Mesenchymal stem cell (in vitro differentiated cells and primary cell): ENCODE measurements at regions not wholly inside any gene's neighbourhood (a gene's known extent, or its start where the extent isn't known, plus 50 kb on each side); places are given as distances from the start of the nearest gene placed in this dataset.

Experiments
- DNase-seq: peaks from one replicate; pipeline ENCODE4 v3.0.0-alpha.2; 2013
- H2AFZ ChIP-seq: one replicate; pipeline ENCODE4 v1.6.1; 2013; ENCODE audit warnings: low read depth, mild to moderate bottlenecking, control low read depth, inconsistent platforms, low read length, moderate library complexity
- H2AK5ac ChIP-seq: 2 replicates; pipeline ENCODE4 v1.6.1; 2013; ENCODE audit warnings: low read length, moderate library complexity, mild to moderate bottlenecking, inconsistent platforms; ENCODE audit not compliant: severe bottlenecking
- H2BK120ac ChIP-seq: one replicate; pipeline ENCODE4 v1.6.1; 2013; ENCODE audit warnings: low read depth, mild to moderate bottlenecking, inconsistent platforms, low read length, moderate library complexity
- H2BK12ac ChIP-seq, 2 experiments: one replicate each; pipeline ENCODE4 v1.6.1; 2013; ENCODE audit warnings: inconsistent platforms in 2 of 2, low read length in 2 of 2, mild to moderate bottlenecking in 2 of 2, moderate library complexity in 2 of 2, control low read depth in 1 of 2
- H2BK15ac ChIP-seq: one replicate; pipeline ENCODE4 v1.6.1; 2013; ENCODE audit warnings: mild to moderate bottlenecking, low read depth, inconsistent platforms; ENCODE audit not compliant: poor library complexity, severe bottlenecking
- H2BK5ac ChIP-seq: 2 replicates; pipeline ENCODE4 v1.6.1; 2013; ENCODE audit warnings: low read depth, mild to moderate bottlenecking, low read length, control low read depth, inconsistent platforms; ENCODE audit not compliant: poor library complexity, severe bottlenecking
- H3K14ac ChIP-seq, 2 experiments: one replicate each; pipeline ENCODE4 v1.6.1; 2013; ENCODE audit warnings: inconsistent platforms in 2 of 2, low read length in 2 of 2, control low read depth in 1 of 2, mild to moderate bottlenecking in 1 of 2, moderate library complexity in 1 of 2
- H3K18ac ChIP-seq, 2 experiments: one replicate each; pipeline ENCODE4 v1.6.1; 2013; ENCODE audit warnings: inconsistent platforms in 2 of 2, low read length in 2 of 2, control low read depth in 1 of 2, low read depth in 1 of 2, mild to moderate bottlenecking in 1 of 2
- H3K23ac ChIP-seq, 2 experiments: one replicate each; pipeline ENCODE4 v1.6.1; 2013; ENCODE audit warnings: inconsistent platforms in 2 of 2, low read length in 2 of 2, mild to moderate bottlenecking in 2 of 2, moderate library complexity in 2 of 2, control low read depth in 1 of 2
- H3K27ac ChIP-seq: 2 replicates; pipeline ENCODE4 v1.5.1; 2013; ENCODE audit warnings: mild to moderate bottlenecking, moderate library complexity, low read length, control low read depth, inconsistent platforms; ENCODE audit not compliant: poor library complexity, severe bottlenecking
- H3K27me3 ChIP-seq, 2 experiments: 2 replicates each; pipeline versions ENCODE4 v1.6.1 to v1.7.0; 2013; ENCODE audit warnings: low read length in 2 of 2, mild to moderate bottlenecking in 2 of 2, moderate library complexity in 2 of 2, control low read depth in 1 of 2, inconsistent platforms in 1 of 2; ENCODE audit not compliant: control insufficient read depth in 1 of 2, insufficient read depth in 1 of 2
- H3K36me3 ChIP-seq, 2 experiments: 2 replicates each; pipeline versions ENCODE4 v1.6.1 to v1.7.0; 2013; ENCODE audit warnings: low read length in 2 of 2, control low read depth in 1 of 2, inconsistent platforms in 1 of 2, low read depth in 1 of 2, mild to moderate bottlenecking in 1 of 2; ENCODE audit not compliant: insufficient read depth in 2 of 2, control insufficient read depth in 1 of 2
- H3K4ac ChIP-seq, 2 experiments: one replicate each; pipeline ENCODE4 v1.6.1; 2013; ENCODE audit warnings: inconsistent platforms in 2 of 2, low read length in 2 of 2, mild to moderate bottlenecking in 2 of 2, moderate library complexity in 2 of 2, control low read depth in 1 of 2, low read depth in 1 of 2
- H3K4me1 ChIP-seq: 2 replicates; pipeline ENCODE4 v1.6.1; 2013; ENCODE audit warnings: low read depth, low read length, control low read depth; ENCODE audit not compliant: control insufficient read depth, insufficient read depth
- H3K4me2 ChIP-seq: 2 replicates; pipeline ENCODE4 v1.6.1; 2013; ENCODE audit warnings: low read length, mild to moderate bottlenecking, inconsistent platforms; ENCODE audit not compliant: poor library complexity, severe bottlenecking
- H3K4me3 ChIP-seq, 2 experiments: 2 replicates each; pipeline versions ENCODE4 v1.5.1 to v1.7.0; 2013; ENCODE audit warnings: low read length in 2 of 2, mild to moderate bottlenecking in 2 of 2, control low read depth in 1 of 2, low read depth in 1 of 2; ENCODE audit not compliant: insufficient read depth in 1 of 2
- H3K79me1 ChIP-seq: replicated peaks from 2 replicates; pipeline ENCODE4 v1.6.1; 2013; ENCODE audit warnings: mild to moderate bottlenecking, control low read depth, low read length, inconsistent platforms; ENCODE audit not compliant: poor library complexity, severe bottlenecking
- H3K9ac ChIP-seq: 2 replicates; pipeline ENCODE4 v1.7.0; 2013; ENCODE audit warnings: mild to moderate bottlenecking, low read length, moderate library complexity
- H3K9me3 ChIP-seq: 2 replicates; pipeline ENCODE4 v1.7.0; 2013; ENCODE audit warnings: mild to moderate bottlenecking, low read length; ENCODE audit not compliant: control insufficient read depth
- H4K8ac ChIP-seq: one replicate; pipeline ENCODE4 v1.6.1; 2013; ENCODE audit warnings: inconsistent platforms, mild to moderate bottlenecking, low read length, moderate library complexity
- H4K91ac ChIP-seq: one replicate; pipeline ENCODE4 v1.6.1; 2013; ENCODE audit warnings: mild to moderate bottlenecking, low read length, inconsistent platforms
- WGBS: methylation state at CpG from one replicate; pipeline ENCODE4 v1.1.7; 2013; ENCODE audit warnings: mixed read lengths; 5-methylcytosine and 5-hydroxymethylcytosine counted together

DNA sequence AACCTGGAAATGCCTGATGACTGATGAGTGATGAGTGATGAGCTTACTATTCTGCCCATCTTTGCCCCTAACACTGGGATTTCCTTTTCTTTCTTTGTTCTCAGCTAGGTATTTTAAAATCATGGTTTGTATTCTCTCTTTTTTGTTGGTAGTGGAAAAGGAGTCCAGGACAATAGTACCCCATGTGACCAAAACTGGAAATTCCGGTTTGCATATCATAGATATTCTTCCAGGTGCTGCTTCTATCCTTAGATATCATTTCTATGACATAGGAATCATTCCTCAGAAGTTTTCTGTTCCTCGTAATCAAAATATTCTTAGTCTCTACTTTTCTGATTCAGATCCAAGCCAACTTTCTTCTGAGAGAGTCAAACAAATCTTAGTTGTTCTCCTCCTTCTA is 320.5 kb upstream of the TET2 start:
- Histone ChIP-seq H2AFZ (no peak overlapping the region), H3K9ac (no peak overlapping the region), H4K8ac (no peak overlapping the region), H4K91ac (no peak overlapping the region), H2BK5ac (no peak overlapping the region), H3K9me3 (no peaks in the 10 kb centered on the region), H2BK120ac (no peak overlapping the region), H3K36me3 (no peaks in the 10 kb centered on the region), H3K4me2 (no peak overlapping the region), H3K27ac (no peak overlapping the region), H3K4me3 (no peak overlapping the region), H3K27me3 (no peaks in the 10 kb centered on the region), H2BK15ac (no peak overlapping the region), H3K14ac (no peak overlapping the region), H3K18ac (no peak overlapping the region), H3K4ac (no peak overlapping the region), H2AK5ac (no peak overlapping the region), H3K4me1 (no peaks in the 10 kb centered on the region), H3K79me1 (no peaks in the 10 kb centered on the region), H2BK12ac (no peak overlapping the region), H3K23ac (no peak overlapping the region)
- no peak for DNase-seq
- 86% methylated on average over 2 of the region's 2 CpGs for WGBS

DNA sequence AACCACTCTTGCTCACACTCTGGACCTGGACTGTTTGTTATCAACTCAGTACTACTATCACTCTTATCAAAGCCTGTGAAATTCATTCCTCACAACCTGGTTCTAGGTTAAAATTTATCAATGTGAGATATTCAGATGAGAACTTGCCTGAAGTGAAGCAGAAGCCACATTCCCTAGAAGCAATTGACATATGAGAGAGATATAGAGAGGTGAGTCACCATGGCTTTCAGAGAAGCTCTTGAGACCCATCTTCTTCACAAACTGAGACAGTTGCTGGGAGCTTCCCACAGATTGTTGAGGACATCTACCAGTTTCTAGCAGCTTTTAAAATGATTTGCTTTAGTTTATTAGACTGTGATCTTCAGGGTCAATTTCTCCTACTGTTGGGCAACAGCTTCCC is 316.9 kb upstream of the TET2 start:
- Histone ChIP-seq H2AFZ (no peak overlapping the region), H4K91ac (no peak overlapping the region), H2BK120ac (no peak overlapping the region), H3K4me3 (no peak overlapping the region), H2BK12ac (no peak overlapping the region), H3K79me1 (no peaks in the 10 kb centered on the region), H3K27ac (no peak overlapping the region), H3K14ac (no peak overlapping the region), H3K4me1 (no peaks in the 10 kb centered on the region), H4K8ac (no peak overlapping the region), H3K4ac (no peak overlapping the region), H3K27me3 (no peaks in the 10 kb centered on the region), H3K9ac (no peak overlapping the region), H3K23ac (no peak overlapping the region), H3K9me3 (no peaks in the 10 kb centered on the region), H3K18ac (no peak overlapping the region), H2BK5ac (no peak overlapping the region), H3K4me2 (no peak overlapping the region), H3K36me3 (no peaks in the 10 kb centered on the region), H2BK15ac (no peak overlapping the region), H2AK5ac (no peak overlapping the region)
- DNase-seq, result no peak

GRCh38 chr4:104848597-104849225 is 298.0 kb upstream of the TET2 start:
- Histone ChIP-seq H3K79me1 (no peaks in the 10 kb centered on the region), H3K27me3 (no peaks in the 10 kb centered on the region), H3K23ac (no peak overlapping the region), H2BK15ac (no peak overlapping the region), H3K36me3 (no peaks in the 10 kb centered on the region), H4K91ac (no peak overlapping the region), H3K9ac (no peak overlapping the region), H3K27ac (no peak overlapping the region), H3K4me3 (no peak overlapping the region), H2AFZ (no peak overlapping the region), H3K4me2 (no peak overlapping the region), H2AK5ac (no peak overlapping the region), H2BK5ac (no peak overlapping the region), H2BK12ac (no peak overlapping the region), H3K18ac (no peak overlapping the region), H2BK120ac (no peak overlapping the region), H3K4ac (no peak overlapping the region), H3K14ac (no peak overlapping the region), H3K4me1 (no peaks in the 10 kb centered on the region), H3K9me3 (no peaks in the 10 kb centered on the region), H4K8ac (no peak overlapping the region)
- DNase-seq, result no peak
- WGBS, result no CpG with 5 or more reads among the region's 3 CpGs

- no peak overlapping the region for H3K14ac ChIP-seq
- 55% methylated on average over 8 of the region's 10 CpGs for WGBS
- H3K9ac ChIP-seq, result no peak overlapping the region
- no peak overlapping the region for H2AFZ ChIP-seq
- no peak for DNase-seq
- H3K36me3 ChIP-seq, result no peaks in the 10 kb centered on the region
- H4K91ac ChIP-seq, result no peak overlapping the region
- no peak overlapping the region for H3K4me3 ChIP-seq
- H3K27ac ChIP-seq, result no peak overlapping the region
- H3K4me2 ChIP-seq, result peak overlapping the region; percentile 16
- H2AK5ac ChIP-seq, result no peak overlapping the region
- no peak overlapping the region for H3K4ac ChIP-seq
- no peaks in the 10 kb centered on the region for H3K9me3 ChIP-seq
- peaks cover 3 to 5% of the 10 kb centered on the region in 2 experiments for H3K27me3 ChIP-seq
- no peak overlapping the region for H3K23ac ChIP-seq
- peak overlapping the region in 1 of 2 experiments; percentile 52 for H3K18ac ChIP-seq
- no peak overlapping the region for H2BK12ac ChIP-seq
- no peak overlapping the region for H4K8ac ChIP-seq
- H2BK5ac ChIP-seq, result no peak overlapping the region
- H3K79me1 ChIP-seq, result no peaks in the 10 kb centered on the region
- no peaks in the 10 kb centered on the region for H3K4me1 ChIP-seq
- no peak overlapping the region for H2BK15ac ChIP-seq
- no peak overlapping the region for H2BK120ac ChIP-seq
Observed at GRCh38 chr4:104859601-104860237, 287.0 kb upstream of the TET2 start.
